Loucy (cell line): ENCODE measurements at regions not wholly inside any gene's neighbourhood (a gene's known extent, or its start where the extent isn't known, plus 50 kb on each side); places are given as distances from the start of the nearest gene placed in this dataset.

Source experiments
- H2AFZ ChIP-seq: fragments of 200-600 bp; sonication (generic); 2 replicates; pipeline ENCODE4 v1.6.0; 2016; ENCODE audit warnings: antibody characterized with exemption, mild to moderate bottlenecking, low read length, moderate library complexity
- H3F3A ChIP-seq: fragments of 200-600 bp; 2 replicates; pipeline ENCODE4 v1.6.0; 2016; ENCODE audit warnings: antibody characterized with exemption, low read depth, mild to moderate bottlenecking
- H3K27me3 ChIP-seq: fragments of 200-600 bp; sonication (generic); 2 replicates; pipeline ENCODE4 v1.6.1; 2014; ENCODE audit warnings: low read length, mild to moderate bottlenecking; ENCODE audit not compliant: insufficient read depth, poor library complexity, severe bottlenecking
- H3K36me3 ChIP-seq: fragments of 200-600 bp; sonication (generic); 2 replicates; pipeline ENCODE4 v1.6.1; 2016; ENCODE audit warnings: low read length; ENCODE audit not compliant: insufficient read depth
- H3K4me1 ChIP-seq: fragments of 200-600 bp; sonication (generic); 2 replicates; pipeline ENCODE4 v1.5.1; 2014; ENCODE audit warnings: low read length, mild to moderate bottlenecking; ENCODE audit not compliant: insufficient read depth, poor library complexity, severe bottlenecking
- H3K4me2 ChIP-seq: fragments of 200-600 bp; sonication (generic); 2 replicates; pipeline ENCODE4 v1.6.0; 2014; ENCODE audit warnings: antibody characterized with exemption, low read length, low read depth, mild to moderate bottlenecking; ENCODE audit not compliant: poor library complexity, severe bottlenecking
- H3K4me3 ChIP-seq: fragments of 200-600 bp; sonication (generic); 2 replicates; pipeline ENCODE4 v1.5.1; 2014; ENCODE audit warnings: low read length, mild to moderate bottlenecking, mixed read lengths; ENCODE audit not compliant: poor library complexity, severe bottlenecking
- H3K79me2 ChIP-seq: fragments of 200-600 bp; sonication (generic); 2 replicates; pipeline ENCODE4 v1.6.1; 2014; ENCODE audit warnings: low read length; ENCODE audit not compliant: insufficient read depth
- H3K9ac ChIP-seq: fragments of 200-600 bp; sonication (generic); 2 replicates; pipeline ENCODE4 v1.6.0; 2014; ENCODE audit warnings: mild to moderate bottlenecking, low read depth, low read length, moderate library complexity; ENCODE audit not compliant: poor library complexity, severe bottlenecking
- H3K9me2 ChIP-seq: fragments of 200-600 bp; sonication (generic); replicated peaks from 2 replicates; pipeline ENCODE4 v1.6.1; 2016; ENCODE audit warnings: low read depth, low read length, mixed read lengths
- H3K9me3 ChIP-seq: fragments of 200-600 bp; sonication (generic); 2 replicates; pipeline ENCODE4 v1.6.1; 2014; ENCODE audit warnings: mild to moderate bottlenecking, antibody characterized with exemption, low read length, low read depth; ENCODE audit not compliant: insufficient read depth
- H4K20me1 ChIP-seq: fragments of 200-600 bp; sonication (generic); 2 replicates; pipeline ENCODE4 v1.6.0; 2014; ENCODE audit warnings: antibody characterized with exemption, low read length, mild to moderate bottlenecking; ENCODE audit not compliant: insufficient read depth, poor library complexity, severe bottlenecking
- CTCF ChIP-seq: fragments of 200-600 bp; sonication (generic); conservative IDR thresholded peaks from 2 replicates; pipeline ENCODE4 v1.5.1; 2014; ENCODE audit warnings: mild to moderate bottlenecking, antibody characterized with exemption, low read length
- EZH2phosphoT487 ChIP-seq: fragments of 200-600 bp; IDR thresholded peaks from 2 replicates; pipeline ENCODE4 v1.6.1; 2018; ENCODE audit warnings: antibody characterized with exemption, mild to moderate bottlenecking, moderate library complexity, borderline replicate concordance

DNA sequence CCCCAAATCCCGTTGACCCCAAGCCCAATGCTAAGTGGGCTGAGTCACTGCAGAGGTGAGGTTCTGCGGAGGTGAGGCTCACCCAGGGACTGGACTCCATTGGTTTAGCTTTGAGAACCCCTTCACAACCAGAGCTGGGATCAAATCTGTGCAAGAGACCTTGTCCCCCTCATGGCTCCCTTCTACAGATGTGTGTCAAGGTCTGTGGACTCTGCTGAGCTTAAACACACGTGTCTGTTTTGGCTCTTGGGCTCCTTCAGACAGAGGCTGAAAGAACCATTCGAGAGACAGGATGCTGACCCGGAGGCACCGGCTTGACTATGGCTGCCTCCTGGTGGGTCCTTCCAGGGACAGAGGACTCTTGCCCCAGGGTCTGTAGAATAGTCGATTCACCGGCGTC is 190.3 kb downstream of the LPIN1 start:
- H3K4me1 ChIP-seq = peaks cover 12% of the 10 kb centered on the region
- H3K27me3 ChIP-seq = no peaks in the 10 kb centered on the region
- no peaks in the 10 kb centered on the region for H4K20me1 ChIP-seq
- no peak overlapping the region for H2AFZ ChIP-seq
- no peaks in the 10 kb centered on the region for H3K79me2 ChIP-seq
- H3K9me3 ChIP-seq = no peaks in the 10 kb centered on the region
- H3K9me2 ChIP-seq = no peaks in the 10 kb centered on the region
- no peak for TF ChIP-seq CTCF
- no peak for TF ChIP-seq EZH2phosphoT487
- H3K9ac ChIP-seq = no peak overlapping the region
- no peaks in the 10 kb centered on the region for H3F3A ChIP-seq
- H3K4me2 ChIP-seq = no peak overlapping the region
- H3K4me3 ChIP-seq = no peak overlapping the region
- H3K36me3 ChIP-seq = no peaks in the 10 kb centered on the region

DNA sequence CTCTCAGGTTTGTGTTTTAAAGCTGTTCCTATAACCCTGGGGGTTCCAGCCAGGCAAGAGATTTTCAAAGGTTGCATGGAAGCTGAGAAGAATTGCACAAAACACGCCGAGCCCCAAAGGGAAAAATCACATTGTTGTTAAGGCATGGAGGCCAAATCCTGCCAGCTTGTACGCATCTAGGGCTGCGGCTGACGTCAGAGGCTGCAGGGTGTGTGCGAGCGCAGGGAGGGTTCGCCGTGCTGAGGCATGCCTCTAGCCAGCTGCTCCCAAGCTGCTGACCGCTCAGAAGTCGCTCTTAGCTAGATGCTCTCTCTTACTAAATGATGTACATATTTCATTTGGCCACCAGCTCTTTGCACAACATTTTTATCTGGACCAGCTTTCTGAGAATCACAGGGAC is 191.8 kb downstream of the LPIN1 start:
- Histone ChIP-seq H3K9ac (no peak overlapping the region), H4K20me1 (no peaks in the 10 kb centered on the region), H3K79me2 (no peaks in the 10 kb centered on the region), H3K27me3 (no peaks in the 10 kb centered on the region), H3K9me2 (no peaks in the 10 kb centered on the region), H3K36me3 (no peaks in the 10 kb centered on the region), H2AFZ (no peak overlapping the region), H3K4me1 (peaks cover 4% of the 10 kb centered on the region), H3K4me3 (no peak overlapping the region), H3K4me2 (no peak overlapping the region), H3K9me3 (no peaks in the 10 kb centered on the region), H3F3A (no peaks in the 10 kb centered on the region)
- TF ChIP-seq EZH2phosphoT487 (no peak), CTCF (no peak)

DNA sequence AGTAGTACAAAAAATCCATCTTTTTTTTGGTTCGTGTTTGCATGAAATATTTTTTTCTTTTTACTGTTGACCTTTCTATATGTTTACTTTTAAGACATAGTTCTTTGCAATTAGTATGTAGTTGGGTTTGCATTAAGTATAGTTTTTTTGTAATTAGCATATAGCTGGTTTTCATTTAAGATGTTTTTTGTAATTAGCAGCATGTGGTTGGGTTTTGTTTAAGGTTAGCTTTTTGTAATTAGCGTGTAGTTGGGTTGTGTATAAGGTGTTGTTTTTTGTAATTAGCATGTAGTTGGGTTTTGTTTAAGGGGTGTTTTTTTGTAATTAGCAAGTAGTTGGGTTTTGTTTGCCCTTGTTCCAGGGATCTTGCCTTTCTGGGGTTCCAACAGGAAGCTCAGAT is 193.1 kb downstream of the LPIN1 start:
- Histone ChIP-seq H3K9ac (no peak overlapping the region), H3K79me2 (no peaks in the 10 kb centered on the region), H3K9me3 (no peaks in the 10 kb centered on the region), H3K4me3 (no peak overlapping the region), H3K9me2 (no peaks in the 10 kb centered on the region), H3K36me3 (no peaks in the 10 kb centered on the region), H3F3A (no peaks in the 10 kb centered on the region), H3K4me1 (peaks cover 4% of the 10 kb centered on the region), H4K20me1 (no peaks in the 10 kb centered on the region), H3K4me2 (no peak overlapping the region), H2AFZ (no peak overlapping the region), H3K27me3 (no peaks in the 10 kb centered on the region)
- TF ChIP-seq EZH2phosphoT487 (no peak), CTCF (no peak)
